NCI-H1694 treated with DMSO at 0.1 percent for 48 hours (cell line): ENCODE measurements at regions not wholly inside any gene's neighbourhood (a gene's known extent, or its start where the extent isn't known, plus 50 kb on each side); places are given as distances from the start of the nearest gene placed in this dataset.

ENCODE experiments used
- DNase-seq: peaks from one replicate; lab custom pipeline; 2025; lab: John Stamatoyannopoulos, UW

DNA sequence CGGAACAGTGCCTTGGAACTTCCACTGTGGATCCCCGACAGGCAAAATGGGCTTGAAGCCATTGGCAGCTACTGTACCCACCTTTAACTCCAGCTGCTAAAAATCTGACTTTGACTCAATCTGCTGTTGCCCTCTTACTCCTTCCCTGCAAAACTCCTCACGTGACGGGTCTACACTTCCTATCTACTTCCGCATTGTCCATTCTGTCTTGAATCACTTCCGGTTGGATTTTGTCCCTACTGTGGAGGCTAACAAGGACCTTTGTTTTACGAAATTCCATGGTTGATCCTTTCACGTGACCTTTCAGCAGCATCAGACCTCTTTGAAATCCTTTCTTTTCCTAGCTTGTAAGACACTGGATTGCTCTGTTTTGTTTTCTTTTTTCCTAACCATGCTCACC lies 268.4 kb downstream of the PRDM2 start:
- no peak for DNase-seq

DNA sequence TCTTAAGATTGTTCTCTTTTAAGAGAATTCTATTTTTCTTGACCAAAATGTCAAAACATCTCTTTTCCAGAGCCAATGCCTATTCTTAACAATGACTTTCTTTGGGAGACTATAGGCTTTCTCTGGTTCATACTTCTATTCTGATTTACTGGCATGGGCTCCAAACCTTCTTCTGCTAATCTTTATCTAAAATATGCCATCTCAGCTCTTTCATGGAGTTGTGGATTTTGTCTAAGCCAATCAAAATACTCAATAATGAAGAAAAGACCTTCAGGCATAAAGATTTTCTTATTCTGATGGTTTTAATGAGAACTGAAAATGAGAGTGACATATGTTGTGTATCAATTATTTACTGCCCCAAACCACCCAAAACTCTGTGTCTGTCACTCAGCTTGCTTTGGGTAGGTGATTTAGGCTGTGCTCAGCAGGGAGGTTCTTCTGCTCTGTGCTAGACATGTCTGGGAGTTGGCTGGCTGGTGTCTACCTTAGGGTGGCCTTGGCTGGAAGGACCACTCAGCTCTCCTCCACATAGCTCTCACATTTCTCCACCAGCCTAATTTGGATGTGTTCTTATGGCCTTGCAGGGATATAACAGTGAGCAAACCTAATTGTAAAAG lies 270.8 kb downstream of the PRDM2 start:
- DNase-seq: no peak

DNA sequence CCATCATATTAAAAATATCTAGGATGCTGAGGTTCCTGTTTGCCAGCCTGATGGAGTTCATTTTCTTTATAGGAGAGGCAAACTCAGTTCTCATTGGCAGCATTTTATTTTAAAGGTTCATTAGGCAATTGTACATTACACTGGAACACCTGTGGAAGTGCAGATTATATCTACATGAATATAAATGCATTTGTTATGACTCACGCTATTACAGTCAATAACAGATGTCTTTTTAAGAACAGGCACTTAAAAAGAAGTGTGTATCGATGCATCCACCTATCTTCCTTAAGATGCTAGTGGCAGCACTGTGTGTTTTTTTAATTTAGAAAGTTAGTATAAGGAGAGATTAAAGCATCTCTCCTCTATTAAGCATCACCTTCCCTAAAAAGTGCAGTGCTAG lies 276.5 kb downstream of the PRDM2 start:
- DNase-seq: no peak

DNA sequence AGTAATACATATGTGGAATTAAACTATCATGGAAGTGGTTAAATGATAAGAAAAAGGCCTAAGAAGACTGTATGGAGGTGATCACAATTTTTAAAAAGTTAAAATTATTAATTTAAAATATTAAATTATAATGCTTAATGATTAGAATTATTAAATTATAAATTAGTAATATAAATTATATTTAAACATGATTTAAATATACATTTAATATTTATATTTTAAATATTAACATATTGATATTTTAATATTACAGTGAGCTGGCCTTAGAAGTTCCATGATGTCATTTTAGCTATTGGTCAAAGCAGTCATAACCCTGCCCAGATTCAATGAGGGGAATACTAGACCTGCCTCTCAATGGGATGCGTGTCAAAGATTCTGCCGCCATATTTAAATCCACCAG lies 281.2 kb downstream of the PRDM2 start:
- no peak for DNase-seq

DNA sequence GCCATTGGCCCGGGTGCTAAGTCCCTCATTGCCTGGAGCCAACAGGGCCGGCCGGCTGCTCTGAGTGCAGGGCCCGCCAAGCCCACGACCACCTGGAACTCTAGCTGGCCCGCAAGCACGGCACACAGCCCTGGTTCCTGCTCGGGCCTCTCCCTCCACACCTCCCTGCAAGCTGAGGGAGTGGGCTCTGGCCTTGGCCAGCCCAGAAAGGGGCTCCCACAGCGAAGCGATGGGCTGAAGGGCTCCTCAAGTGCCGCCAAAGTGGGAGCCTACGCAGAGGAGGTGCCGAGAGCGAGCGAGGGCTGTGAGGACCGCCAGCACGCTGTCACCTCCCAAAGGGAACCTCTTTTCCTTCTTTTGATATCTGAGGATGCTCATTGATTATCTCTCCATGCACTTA lies 283.4 kb downstream of the PRDM2 start:
- no peak for DNase-seq

DNA sequence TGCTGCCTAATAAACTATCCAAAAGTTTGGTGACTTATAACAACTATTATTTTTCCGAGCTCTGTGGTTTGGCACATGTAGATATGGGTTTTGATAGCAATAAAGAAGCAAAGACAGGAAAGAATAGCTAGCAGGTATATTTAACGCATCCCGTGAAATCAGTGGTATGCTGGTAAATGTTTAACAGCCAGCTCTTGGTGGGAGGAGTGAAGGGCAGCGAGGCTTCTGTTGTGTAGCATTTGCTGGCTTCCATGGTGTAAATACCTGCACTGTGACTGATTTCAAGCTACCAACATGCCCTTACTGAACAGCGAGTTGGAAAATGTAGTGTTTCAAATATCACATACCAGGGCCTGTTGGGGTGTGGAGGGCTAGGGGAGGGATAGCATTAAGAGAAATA lies 291.0 kb downstream of the PRDM2 start:
- DNase-seq: no peak

DNA sequence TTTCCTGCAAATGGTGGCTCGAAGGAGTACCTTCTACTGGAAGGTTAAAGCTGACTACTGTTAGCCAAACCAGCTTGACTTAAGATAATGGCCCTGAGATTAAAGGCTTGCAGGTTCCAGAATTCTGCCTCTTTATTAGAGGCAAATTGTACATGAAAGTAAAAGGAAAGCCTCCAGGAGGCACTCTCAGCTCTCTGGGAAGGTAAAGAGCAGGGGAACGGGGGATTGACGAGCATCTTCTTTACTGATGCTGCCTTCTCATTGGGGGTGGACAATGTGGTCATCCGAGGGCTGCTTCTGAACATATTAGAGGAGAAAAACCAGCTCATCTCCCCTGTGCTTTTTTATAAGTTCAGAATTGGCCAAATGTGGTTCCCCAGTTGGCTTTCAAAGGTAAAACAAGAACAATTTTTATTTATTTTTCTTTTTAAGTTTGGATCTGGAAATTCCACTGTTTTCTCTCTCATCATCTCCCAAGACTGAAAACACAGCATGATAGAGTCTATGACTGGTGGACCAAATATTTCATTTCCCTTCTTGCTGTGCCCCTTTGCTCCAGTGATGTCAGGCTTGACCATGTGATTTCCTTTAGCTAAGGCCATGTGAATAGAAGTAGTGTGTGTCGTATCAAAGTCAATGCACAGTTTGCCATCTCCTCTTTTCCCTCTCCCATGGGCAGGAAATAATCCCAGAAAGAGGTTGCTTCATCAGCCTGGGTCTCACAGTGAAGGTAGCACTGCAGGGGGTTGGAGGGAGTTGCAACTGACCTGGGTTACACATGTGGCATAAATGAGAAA lies 292.7 kb downstream of the PRDM2 start:
- no peak for DNase-seq

DNA sequence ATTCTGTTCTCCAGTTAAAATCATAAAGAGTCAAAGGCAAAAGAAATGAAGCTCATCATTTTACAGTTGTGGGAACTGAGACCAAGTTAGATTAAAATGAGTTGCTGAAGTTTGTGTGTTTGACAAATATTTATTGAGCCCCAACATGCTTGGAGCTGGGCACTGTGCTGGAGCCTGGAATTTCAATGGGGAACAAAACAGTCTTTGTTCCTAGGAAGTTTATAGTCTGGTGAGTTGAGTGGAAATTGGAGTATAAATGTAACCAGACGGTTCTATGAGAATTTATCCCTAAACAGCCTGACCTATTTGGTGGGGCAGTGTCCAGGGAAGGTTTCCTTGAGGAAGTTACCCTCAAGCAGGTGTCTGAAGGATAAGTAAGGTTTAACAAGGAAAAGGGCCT lies 294.4 kb downstream of the PRDM2 start:
- DNase-seq: no peak

DNA sequence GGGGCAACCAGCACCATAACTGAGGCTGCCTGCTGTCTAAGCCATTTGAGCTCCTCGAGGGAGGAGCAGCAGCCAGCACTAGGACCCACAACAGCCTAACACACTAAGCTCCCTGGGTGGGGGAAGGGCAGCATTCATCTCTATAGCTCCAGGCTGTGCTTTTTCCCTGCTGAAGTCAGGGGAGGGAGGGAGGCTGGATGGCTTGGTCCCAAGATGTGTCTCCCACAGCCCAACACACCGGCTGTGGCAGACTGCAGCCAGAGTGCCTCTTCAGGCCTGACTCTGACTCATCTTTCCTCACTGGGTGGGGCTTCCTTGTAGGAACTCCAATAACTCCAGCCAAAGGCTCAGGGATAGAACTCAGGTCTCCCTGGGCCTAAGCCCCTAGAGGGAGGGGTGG lies 296.3 kb downstream of the PRDM2 start:
- DNase-seq: no peak

DNA sequence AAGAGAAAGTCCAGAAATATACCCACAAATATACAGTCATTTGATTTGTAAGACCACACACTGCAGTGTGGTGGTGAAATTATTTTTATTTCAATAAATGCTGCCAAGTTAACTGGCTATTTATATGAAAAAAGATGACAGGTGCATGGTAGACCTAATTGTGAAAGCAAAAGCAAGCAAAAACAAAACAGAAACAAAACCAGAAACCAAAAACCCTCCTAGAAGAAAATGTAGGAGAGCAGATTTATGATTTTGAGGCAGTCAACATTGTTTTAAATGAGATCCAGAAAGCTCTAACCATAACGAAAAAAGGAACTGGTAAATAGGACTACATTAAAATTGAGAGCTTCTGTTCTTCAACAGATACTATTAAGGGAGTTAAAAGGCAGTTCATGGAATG lies 303.6 kb downstream of the PRDM2 start:
- DNase-seq: no peak

DNA sequence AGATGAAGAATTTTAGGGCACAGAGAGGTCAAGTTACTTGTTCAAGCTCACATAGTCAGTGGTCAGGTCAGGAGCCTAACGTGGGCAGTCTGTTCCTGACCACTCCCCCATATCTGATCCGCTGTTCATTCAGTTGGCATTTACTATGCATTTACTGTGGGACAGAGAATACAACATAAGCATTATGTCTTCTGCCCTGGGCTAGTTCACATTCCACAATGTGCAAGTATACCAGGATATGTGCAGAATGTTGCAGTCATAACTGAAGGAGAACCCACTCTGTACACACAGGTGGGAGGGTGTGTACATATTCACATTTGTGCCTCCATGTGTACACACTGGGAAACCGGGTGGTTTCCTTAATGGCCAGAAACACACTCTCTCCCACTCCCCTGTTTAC lies 309.6 kb downstream of the PRDM2 start:
- no peak for DNase-seq

DNA sequence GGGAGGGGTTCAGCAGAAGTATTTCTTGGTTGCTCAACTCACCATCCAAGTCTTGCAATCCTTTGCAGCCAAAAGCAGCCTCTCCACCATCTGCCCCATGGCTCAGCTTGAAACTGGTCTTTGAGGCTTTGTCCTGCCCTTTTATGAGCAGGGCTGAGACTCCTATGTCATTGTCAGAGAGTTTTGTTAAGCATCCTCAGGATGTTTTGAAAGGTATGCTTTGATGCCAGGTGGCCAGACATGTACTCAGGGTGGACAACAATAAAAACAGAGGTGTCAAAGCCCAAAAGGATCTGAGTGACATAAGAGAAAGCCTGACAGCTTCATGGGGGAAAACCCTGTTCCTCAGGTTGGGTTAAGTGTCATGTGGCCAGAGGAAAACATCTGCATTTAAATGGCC lies 310.5 kb downstream of the PRDM2 start:
- no peak for DNase-seq

DNA sequence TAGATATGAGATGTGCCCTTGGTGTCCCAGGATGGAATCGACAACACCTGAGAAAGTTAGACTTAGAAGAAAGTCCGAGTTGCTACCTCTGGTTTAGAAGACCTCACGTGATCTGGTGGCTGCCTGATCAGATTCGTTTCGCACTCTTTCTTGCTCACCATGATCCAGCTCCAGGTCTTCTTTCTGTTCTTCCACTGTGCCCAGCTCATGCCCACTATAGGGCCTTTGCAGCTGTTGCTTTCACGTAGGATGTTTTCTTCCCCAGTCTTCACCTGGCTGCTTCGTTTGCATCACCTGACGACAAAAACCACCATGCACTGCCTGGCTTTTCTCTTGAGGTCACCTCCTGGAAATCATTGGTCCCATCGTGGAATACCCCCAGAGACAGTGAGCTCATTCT lies 311.1 kb downstream of the PRDM2 start:
- DNase-seq: no peak

DNA sequence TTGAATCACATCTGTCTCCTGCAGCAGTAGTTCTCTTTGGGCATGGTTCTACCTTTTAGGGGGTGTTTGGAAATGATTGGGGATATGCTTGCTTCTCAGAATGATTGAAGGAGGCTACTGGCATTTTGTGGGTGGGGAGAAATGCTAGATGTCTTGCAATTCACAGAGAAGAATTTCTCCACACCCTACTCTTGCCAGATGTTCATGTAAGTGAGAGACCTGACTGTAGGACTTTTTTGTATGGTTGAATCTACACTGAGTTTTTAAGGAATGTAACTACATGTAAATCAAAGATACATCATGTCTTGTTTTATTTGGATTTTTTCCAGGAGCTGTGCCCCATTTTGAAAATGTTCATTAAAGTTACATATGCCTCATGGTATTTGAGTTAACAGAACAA lies 311.9 kb downstream of the PRDM2 start:
- DNase-seq: no peak

DNA sequence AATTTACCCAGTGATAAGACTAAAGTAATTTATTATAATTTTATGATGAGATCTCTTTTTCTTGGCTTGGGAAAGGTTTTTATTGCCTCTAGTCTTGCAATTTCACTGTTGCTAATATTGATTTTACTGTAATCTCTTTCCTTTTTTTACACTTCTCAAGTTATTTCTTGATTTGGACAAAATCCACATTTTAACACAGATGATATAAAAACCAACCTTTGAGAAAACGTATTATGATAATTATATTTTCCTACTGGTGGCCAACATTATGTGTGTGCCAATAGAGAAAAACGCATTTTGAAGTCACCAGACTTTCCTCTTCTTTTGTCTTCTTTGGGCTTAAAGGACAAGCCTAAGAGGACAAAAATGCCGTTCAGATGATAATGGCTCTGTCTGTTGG lies 314.9 kb downstream of the PRDM2 start:
- DNase-seq: no peak

DNA sequence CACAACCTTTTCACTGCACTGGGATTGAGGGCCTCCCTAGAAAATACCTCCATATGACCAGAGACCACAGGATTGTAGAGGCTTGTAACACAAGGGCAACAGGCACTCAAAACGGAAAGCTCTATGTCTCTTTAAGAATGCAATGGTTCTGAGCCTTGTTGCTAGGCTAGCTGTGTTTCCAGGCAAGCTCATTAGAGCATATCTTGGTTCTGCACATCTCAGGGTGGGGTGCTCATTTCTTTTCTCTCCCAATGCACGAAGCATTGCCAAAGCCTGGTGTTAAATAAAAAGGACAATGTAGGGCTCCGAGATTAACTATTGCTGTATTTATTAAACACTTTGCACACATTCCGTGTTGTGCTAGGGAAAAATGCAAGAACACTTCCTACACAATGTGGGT lies 315.9 kb downstream of the PRDM2 start:
- DNase-seq: no peak

DNA sequence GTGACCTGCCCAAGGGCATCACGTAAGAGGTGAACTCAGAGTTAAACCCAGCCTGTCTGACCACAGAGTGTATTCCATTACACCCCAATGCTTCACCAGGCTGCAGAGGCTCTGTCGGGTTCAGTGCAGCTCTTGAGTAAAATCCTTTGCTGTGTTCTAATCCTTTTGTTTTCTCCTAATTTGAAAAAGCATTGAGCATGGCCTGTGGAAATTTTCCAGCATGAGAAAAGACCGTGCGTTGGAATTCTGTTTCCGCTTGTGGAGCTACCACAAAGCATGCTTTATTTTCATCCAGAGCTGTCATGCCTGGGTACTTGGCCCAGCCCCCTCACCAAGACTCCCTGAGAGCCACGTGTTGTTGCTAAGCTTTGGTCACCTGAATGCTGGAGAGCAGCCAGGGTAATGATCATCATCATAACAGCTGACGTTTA lies 317.6 kb downstream of the PRDM2 start:
- DNase-seq: no peak

DNA sequence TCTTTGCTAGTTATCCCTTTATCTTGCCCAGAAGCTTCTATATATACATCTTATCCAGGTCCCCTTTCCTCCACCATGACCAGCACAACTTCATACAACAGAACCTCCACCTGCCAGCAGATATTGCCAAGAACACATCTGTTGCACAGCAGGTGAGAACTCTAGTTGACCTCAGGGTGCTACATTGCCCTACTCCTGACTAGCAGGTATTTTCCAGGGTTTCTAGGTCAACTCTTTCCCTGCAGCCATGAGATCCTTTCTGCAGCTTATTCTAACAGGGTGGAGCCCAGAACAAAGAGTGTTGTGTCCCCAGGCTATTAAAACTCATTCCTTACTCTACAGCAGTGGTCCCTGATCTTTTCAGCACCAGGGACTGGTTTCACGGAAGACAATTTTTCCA lies 319.5 kb downstream of the PRDM2 start:
- DNase-seq: no peak

DNA sequence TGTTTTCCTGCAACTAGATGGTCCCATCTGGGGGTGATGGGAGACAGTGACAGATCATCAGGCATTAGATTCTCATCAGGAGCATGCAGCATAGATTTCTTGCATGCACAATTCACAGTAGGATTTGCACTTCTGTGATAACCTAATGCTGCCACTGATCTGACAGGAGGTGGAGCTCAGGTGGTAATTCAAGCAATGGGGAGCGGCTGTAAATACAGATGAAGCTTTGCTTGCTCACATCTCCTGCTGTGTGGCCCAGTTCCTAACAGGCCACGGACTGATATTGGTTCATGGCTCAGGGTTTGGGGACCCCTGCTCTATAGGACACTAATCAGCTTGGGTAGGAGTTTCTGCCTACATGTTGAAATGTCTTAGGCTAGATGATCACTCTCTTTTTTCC lies 320.0 kb downstream of the PRDM2 start:
- no peak for DNase-seq

DNA sequence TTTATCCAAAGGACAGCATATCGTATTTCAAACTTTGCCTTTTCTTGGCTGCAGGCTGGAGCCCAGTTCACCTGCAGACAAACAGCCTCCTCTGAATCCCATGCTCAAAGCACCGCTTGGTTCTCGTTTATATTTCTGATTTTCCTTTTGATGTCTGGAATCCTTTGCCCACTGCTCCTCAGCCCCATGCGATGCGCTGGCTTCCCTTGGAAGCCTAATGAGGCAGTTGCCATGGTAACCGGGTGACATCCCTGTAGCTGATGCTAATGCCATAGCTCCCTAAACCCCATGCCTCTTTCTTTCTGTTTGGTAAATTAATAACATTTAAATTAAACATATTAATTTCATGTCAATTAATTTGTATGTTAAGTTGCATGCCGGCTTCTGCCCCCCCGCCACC lies 327.1 kb downstream of the PRDM2 start:
- no peak for DNase-seq

DNA sequence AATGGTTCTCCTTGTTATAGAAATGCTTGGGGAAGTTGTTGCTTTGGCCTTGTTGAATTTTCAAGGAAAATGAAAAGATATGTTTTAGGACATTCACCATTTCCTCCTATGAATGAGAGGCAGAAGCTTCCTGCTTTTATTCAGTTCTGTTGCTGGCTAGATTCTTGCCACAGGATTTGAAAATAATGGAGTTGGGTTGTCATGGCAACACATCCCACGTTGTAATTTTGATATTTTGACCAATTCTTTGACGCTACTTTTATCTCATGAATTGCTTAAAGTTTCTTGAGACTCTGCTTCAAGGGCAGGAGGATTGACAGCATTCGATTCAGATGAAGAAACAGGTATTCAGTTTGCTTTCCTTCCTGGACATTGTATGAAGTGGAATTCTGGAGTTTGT lies 331.5 kb downstream of the PRDM2 start:
- no peak for DNase-seq

DNA sequence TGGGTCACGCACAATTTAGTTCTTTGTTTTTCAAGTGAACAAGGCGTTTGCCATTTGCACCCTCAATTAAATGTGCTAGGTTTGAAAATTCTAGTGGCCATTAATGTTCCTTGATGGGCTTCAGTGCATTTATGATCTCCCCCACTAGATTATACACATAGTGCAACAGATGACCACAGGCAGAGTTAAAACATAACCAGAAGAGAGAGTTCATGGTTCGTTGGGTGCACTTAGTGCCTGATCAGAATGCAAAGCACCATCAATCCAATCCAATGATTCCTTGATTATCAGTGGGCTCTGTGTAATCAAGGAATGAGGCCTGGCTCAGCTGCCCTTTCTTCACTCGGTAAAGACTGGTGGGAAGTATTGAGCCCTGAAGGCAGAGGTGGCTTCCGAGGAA lies 334.5 kb downstream of the PRDM2 start:
- no peak for DNase-seq

DNA sequence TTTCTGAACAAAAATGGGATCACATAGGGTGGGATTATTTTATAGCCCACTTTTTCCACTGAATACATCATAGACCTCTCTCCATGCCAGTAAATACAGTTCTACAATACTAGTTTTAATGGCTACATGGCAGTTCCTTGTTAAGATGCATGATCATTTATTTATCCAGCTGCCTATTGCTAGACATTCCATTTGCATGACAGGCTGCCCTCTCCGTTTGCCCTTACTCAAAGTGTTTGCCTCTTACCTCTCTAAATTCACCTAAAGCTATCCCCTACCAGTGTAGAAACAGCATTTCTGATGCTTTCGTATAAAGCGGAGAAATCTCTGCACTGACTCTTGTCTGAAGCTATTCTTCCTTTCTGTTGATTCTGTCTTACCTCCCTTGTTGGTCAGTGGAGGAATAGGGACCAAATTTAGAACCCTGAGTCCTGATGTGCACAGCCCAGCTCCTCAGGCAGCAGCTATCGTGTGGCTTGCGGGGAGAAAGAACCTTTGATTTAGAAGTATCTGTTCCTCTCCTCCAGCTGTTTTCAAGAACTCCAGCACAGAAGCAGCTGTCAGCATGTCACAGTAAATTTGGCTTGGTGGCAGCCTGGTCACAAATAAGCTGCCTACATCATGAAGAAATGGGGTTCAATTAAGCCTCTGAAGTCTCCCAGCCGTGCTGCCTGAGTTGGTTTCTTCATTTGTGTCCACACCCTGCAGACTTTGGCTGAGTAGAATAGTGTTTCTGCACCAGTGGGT lies 337.3 kb downstream of the PRDM2 start:
- no peak for DNase-seq
